Stimulated activated naive B cell treated with anti-CD40 and anti-IgM and Interleukin-4, amounts not matched to agents 10 μg/mL and 1 μg/mL and 100 μg/mL, for 72 hours (primary cell): ENCODE measurements at regions not wholly inside any gene's neighbourhood (a gene's known extent, or its start where the extent isn't known, plus 50 kb on each side); places are given as distances from the start of the nearest gene placed in this dataset.

Source experiments
- ATAC-seq, 2 donors: fragments of 150-1000 bp; cut with Tn5 transposase; replicated peaks; 2 replicates each; pipeline ENCODE4 v1.10.0; 2021; ENCODE audit warnings: moderate library complexity in 1 of 2
- DNase-seq: peaks from one replicate; pipeline ENCODE4 v3.0.0; 2021
- H3K27ac Mint-ChIP-seq: one replicate; pipeline ENCODE4 v1.8.0; 2022; ENCODE audit warnings: mild to moderate bottlenecking, mixed read lengths
- H3K27me3 Mint-ChIP-seq, 2 donors: one replicate each; pipeline ENCODE4 v1.8.0; 2022; ENCODE audit warnings: mixed read lengths in 2 of 2
- H3K36me3 Mint-ChIP-seq, 2 donors: one replicate each; pipeline ENCODE4 v1.8.0; 2022; ENCODE audit warnings: mixed read lengths in 2 of 2, mild to moderate bottlenecking in 1 of 2
- H3K4me1 Mint-ChIP-seq, 2 donors: one replicate each; pipeline ENCODE4 v1.8.0; 2022; ENCODE audit warnings: mixed read lengths in 2 of 2, mild to moderate bottlenecking in 1 of 2
- H3K4me3 Mint-ChIP-seq, 2 donors: one replicate each; pipeline ENCODE4 v1.8.0; 2022; ENCODE audit warnings: mild to moderate bottlenecking in 2 of 2, mixed read lengths in 2 of 2, moderate library complexity in 1 of 2
- H3K9me3 Mint-ChIP-seq, 2 donors: one replicate each; pipeline ENCODE4 v1.8.0; 2022; ENCODE audit warnings: mixed read lengths in 2 of 2, mild to moderate bottlenecking in 1 of 2

DNA sequence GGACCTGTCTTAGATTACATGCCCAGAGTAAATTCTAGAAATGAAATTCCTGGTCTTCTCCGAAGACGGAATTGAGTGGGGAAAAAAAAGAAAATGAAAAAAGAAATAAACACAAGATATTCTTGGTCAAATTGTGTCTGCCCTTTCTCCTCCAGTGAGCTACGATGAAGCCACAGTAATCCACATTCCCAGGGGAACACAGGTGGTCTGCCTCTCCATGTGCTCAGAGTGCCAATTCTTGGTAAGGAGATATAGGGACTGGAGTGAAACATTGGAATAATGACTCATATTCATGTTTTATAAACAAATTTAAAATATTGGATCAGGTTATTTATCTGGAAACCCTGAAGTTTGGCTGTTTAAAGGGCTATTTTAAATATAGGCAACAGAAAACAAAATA is 54.2 kb upstream of the MGST2 start:
- Mint-ChIP-seq H3K27me3 (peaks cover 0 to 4% of the 10 kb centered on the region in 2 donors), H3K27ac (no peak overlapping the region), H3K4me3 (no peak overlapping the region), H3K36me3 (peaks cover 2 to 3% of the 10 kb centered on the region in 2 donors), H3K9me3 (peaks cover 0 to 2% of the 10 kb centered on the region in 2 donors), H3K4me1 (peaks cover 4 to 9% of the 10 kb centered on the region in 2 donors)
- ATAC-seq, result no peak
- DNase-seq, result no peak

DNA sequence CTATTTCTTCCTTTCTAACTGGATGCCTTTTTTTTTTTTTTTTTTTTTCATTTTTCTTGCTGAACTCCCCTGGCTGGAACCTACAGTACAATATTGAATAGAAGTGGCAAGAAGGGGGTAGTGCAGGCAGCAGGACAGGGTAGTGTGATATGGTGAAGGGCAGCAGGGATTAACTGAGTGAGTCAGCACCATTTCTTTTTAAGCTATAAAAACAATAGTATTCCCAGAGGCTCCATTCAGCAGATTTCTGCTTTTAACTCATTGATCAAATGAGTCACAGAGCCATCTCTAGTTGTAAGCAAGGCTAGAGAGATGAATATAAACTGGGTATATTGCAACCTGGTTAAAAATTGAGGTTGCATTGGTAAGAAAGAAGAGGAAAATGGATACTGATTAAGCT is 53.6 kb upstream of the SETD7 start:
- Mint-ChIP-seq H3K27me3 (peaks cover 0 to 4% of the 10 kb centered on the region in 2 donors), H3K36me3 (peaks cover 2 to 3% of the 10 kb centered on the region in 2 donors), H3K27ac (no peak overlapping the region), H3K4me1 (peaks cover 9 to 14% of the 10 kb centered on the region in 2 donors), H3K9me3 (peaks cover 0 to 2% of the 10 kb centered on the region in 2 donors), H3K4me3 (no peak overlapping the region)
- no peak for DNase-seq
- peak in 1 of 2 donors; percentile 50 for ATAC-seq

DNA sequence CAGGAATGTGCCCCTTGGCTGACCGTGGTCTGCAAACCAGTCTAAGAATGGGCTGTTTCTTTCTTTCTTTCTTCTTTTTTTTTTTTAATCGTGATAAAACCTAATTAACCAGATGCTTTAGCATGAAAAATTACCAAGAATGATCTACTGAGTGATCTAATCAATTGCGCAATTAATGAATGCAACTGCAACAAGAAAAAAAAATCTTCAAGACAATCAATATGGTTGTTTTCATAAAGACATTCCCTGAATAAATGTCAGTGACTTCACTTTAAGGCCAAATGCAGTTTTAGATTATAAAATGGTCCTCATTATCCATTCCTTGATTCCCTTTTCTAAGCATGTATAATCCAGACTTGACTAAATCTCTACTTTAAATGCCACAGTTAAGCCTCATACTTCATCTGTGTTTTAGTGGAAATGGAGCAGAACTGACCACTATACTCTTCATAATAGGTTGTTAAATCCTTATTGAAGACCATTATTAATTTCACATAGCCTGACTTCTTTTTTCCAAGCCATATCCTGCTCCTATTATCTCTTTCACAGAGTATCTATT is 51.6 kb upstream of the SETD7 start:
- no peak overlapping the region for H3K27ac Mint-ChIP-seq
- H3K36me3 Mint-ChIP-seq, result peaks cover 2 to 3% of the 10 kb centered on the region in 2 donors
- H3K4me3 Mint-ChIP-seq, result no peak overlapping the region
- peaks cover 0 to 4% of the 10 kb centered on the region in 2 donors for H3K27me3 Mint-ChIP-seq
- H3K4me1 Mint-ChIP-seq, result peaks cover 9 to 14% of the 10 kb centered on the region in 2 donors
- no peak for DNase-seq
- no peak for ATAC-seq
- peaks cover 0 to 2% of the 10 kb centered on the region in 2 donors for H3K9me3 Mint-ChIP-seq

DNA sequence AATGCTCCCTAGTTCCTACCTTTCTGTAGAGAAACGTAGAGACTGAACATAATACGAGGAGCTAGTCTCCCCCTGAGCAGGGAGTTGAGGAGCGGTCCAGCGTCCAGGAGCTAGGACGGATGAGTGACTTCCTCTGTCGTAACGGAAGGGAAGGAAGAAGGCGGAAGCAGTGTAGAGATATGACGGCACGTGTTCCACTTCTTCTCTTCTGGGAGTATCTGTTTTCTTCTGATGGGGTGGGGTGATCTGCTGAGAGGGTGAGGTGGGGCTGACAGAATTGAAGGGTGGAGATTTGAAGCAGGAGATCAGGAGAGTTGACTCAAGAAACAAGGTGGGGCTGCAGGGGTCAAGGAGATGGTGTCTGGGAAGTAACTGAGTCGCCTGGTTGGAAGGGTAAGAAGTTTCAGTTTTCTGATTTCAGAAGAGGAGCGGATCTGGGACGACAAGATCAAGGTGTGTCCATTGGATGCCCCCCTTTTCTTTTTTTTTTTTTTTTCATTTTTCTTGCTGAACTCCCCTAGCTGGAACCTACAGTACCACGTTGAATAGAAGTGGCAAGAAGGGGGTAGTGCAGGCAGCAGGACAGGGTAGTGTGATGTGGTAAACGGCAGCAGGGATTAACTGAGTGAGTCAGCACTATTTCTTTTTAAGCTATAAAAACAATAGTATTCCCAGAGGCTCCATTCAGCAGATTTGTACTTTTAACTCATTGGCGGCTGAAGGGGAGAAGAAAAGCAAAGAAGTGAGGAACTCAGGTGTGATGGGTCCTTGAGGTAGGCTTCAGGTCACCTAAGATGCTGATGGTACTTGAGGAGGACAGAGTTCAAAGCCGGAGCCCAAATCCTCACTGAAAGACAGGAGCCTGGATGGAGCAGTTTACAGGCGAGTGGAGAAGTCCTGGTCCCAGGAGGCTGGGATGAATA is 50.8 kb upstream of the SETD7 start:
- DNase-seq (no peak), ATAC-seq (peak; percentile 79 to 83)
- H3K4me3 Mint-ChIP-seq, result peak overlapping the region; percentile 81 to 83
- peaks cover 0 to 2% of the 10 kb centered on the region in 2 donors for H3K9me3 Mint-ChIP-seq
- H3K36me3 Mint-ChIP-seq, result peaks cover 2 to 3% of the 10 kb centered on the region in 2 donors
- H3K27me3 Mint-ChIP-seq, result peaks cover 0 to 4% of the 10 kb centered on the region in 2 donors
- H3K27ac Mint-ChIP-seq, result peak overlapping the region; percentile 89
- H3K4me1 Mint-ChIP-seq, result peaks cover 9 to 14% of the 10 kb centered on the region in 2 donors

DNA sequence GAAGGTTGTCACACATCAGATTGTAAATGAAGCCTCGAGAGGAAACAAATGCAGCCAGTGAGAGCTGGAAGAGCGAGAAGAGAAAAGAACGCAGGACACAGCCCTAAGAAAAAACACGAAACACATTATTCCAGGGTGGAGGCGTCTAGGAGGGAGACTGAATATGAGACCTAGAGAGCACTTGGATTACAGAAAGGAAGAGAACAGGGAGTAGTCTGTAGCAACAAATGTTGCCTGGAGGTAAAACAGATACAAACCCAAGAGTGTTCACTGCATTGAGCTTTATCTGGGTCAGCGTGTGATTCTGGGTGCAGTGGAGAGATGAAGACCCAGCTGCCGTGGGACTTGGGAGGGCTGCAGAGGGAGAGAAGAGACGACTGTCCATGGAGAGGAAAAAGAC is 50.1 kb upstream of the SETD7 start:
- H3K27me3 Mint-ChIP-seq, result peaks cover 0 to 4% of the 10 kb centered on the region in 2 donors
- DNase-seq (no peak), ATAC-seq (no peak)
- H3K4me3 Mint-ChIP-seq, result peak overlapping the region; percentile 81 to 83
- H3K9me3 Mint-ChIP-seq, result peaks cover 0 to 2% of the 10 kb centered on the region in 2 donors
- peaks cover 2 to 3% of the 10 kb centered on the region in 2 donors for H3K36me3 Mint-ChIP-seq
- peaks cover 9 to 14% of the 10 kb centered on the region in 2 donors for H3K4me1 Mint-ChIP-seq
- no peak overlapping the region for H3K27ac Mint-ChIP-seq
